ENCODE measurements at regions not wholly inside any gene's neighbourhood (a gene's known extent, or its start where the extent isn't known, plus 50 kb on each side); places are given as distances from the start of the nearest gene placed in this dataset.

DNA sequence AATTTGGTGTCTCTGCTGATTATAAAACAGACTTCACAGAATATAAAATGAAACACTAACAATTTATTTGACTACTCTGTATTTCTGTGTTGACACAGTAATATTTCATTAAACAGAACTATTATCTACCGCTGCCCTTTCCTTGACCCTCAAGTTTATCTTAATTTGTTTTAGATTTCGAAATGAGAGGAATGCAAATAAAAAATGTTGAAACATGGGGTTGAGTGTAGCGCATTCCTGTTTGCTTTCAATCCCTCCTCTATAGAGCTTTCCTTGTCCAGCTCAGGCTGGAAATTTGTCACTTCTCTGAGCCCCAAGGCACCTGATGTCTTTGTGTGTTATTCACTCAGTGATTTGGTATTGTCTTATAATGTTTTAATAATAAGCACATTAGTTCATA is 550.2 kb downstream of the ZBBX start (continued):
- TF ChIP-seq, protein P1, sequence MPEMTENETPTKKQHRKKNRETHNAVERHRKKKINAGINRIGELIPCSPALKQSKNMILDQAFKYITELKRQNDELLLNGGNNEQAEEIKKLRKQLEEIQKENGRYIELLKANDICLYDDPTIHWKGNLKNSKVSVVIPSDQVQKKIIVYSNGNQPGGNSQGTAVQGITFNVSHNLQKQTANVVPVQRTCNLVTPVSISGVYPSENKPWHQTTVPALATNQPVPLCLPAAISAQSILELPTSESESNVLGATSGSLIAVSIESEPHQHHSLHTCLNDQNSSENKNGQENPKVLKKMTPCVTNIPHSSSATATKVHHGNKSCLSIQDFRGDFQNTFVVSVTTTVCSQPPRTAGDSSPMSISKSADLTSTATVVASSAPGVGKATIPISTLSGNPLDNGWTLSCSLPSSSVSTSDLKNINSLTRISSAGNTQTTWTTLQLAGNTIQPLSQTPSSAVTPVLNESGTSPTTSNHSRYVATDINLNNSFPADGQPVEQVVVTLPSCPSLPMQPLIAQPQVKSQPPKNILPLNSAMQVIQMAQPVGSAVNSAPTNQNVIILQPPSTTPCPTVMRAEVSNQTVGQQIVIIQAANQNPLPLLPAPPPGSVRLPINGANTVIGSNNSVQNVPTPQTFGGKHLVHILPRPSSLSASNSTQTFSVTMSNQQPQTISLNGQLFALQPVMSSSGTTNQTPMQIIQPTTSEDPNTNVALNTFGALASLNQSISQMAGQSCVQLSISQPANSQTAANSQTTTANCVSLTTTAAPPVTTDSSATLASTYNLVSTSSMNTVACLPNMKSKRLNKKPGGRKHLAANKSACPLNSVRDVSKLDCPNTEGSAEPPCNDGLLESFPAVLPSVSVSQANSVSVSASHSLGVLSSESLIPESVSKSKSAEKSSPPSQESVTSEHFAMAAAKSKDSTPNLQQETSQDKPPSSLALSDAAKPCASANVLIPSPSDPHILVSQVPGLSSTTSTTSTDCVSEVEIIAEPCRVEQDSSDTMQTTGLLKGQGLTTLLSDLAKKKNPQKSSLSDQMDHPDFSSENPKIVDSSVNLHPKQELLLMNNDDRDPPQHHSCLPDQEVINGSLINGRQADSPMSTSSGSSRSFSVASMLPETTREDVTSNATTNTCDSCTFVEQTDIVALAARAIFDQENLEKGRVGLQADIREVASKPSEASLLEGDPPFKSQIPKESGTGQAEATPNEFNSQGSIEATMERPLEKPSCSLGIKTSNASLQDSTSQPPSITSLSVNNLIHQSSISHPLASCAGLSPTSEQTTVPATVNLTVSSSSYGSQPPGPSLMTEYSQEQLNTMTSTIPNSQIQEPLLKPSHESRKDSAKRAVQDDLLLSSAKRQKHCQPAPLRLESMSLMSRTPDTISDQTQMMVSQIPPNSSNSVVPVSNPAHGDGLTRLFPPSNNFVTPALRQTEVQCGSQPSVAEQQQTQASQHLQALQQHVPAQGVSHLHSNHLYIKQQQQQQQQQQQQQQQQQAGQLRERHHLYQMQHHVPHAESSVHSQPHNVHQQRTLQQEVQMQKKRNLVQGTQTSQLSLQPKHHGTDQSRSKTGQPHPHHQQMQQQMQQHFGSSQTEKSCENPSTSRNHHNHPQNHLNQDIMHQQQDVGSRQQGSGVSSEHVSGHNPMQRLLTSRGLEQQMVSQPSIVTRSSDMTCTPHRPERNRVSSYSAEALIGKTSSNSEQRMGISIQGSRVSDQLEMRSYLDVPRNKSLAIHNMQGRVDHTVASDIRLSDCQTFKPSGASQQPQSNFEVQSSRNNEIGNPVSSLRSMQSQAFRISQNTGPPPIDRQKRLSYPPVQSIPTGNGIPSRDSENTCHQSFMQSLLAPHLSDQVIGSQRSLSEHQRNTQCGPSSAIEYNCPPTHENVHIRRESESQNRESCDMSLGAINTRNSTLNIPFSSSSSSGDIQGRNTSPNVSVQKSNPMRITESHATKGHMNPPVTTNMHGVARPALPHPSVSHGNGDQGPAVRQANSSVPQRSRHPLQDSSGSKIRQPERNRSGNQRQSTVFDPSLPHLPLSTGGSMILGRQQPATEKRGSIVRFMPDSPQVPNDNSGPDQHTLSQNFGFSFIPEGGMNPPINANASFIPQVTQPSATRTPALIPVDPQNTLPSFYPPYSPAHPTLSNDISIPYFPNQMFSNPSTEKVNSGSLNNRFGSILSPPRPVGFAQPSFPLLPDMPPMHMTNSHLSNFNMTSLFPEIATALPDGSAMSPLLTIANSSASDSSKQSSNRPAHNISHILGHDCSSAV (CRISPR knock-in tag; IDR thresholded peaks at IDR 0.05; ENCODE audit: borderline replicate concordance) = no peak
- no peak for TF ChIP-seq YEATS4 (CRISPR knock-in tag; IDR thresholded peaks at IDR 0.05; ENCODE audit: borderline replicate concordance)
- TF ChIP-seq ZNF7 (CRISPR knock-in tag; IDR thresholded peaks at IDR 0.05) = no peak
- TF ChIP-seq, protein P2, sequence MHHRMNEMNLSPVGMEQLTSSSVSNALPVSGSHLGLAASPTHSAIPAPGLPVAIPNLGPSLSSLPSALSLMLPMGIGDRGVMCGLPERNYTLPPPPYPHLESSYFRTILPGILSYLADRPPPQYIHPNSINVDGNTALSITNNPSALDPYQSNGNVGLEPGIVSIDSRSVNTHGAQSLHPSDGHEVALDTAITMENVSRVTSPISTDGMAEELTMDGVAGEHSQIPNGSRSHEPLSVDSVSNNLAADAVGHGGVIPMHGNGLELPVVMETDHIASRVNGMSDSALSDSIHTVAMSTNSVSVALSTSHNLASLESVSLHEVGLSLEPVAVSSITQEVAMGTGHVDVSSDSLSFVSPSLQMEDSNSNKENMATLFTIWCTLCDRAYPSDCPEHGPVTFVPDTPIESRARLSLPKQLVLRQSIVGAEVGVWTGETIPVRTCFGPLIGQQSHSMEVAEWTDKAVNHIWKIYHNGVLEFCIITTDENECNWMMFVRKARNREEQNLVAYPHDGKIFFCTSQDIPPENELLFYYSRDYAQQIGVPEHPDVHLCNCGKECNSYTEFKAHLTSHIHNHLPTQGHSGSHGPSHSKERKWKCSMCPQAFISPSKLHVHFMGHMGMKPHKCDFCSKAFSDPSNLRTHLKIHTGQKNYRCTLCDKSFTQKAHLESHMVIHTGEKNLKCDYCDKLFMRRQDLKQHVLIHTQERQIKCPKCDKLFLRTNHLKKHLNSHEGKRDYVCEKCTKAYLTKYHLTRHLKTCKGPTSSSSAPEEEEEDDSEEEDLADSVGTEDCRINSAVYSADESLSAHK (CRISPR knock-in tag; IDR thresholded peaks at IDR 0.05; ENCODE audit: borderline replicate concordance) = no peak
- TF ChIP-seq, protein P3, sequence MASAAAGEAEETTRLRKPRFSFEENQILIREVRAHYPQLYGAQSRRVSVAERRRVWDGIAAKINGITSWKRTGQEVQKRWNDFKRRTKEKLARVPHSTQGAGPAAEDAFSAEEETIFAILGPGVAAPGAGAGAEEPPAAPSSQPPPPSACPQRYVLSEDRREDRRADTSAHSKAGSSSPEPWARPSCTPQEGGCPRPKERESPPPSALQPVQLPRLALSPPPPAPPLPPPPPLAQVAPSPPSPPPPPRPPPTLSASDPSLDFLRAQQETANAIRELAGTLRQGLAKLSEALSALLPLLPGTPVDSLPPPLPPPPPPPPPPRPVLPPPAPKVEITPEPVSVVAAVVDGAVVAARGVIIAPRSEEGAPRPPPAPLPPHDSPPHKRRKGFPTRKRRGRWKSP (CRISPR knock-in tag; IDR thresholded peaks at IDR 0.05) = peak; percentile 67; the same call in 1 of the 2 replicates
- TF ChIP-seq ZNF672 (CRISPR knock-in tag; IDR thresholded peaks at IDR 0.05) = no peak
- no peak for TF ChIP-seq NONO (IDR thresholded peaks at IDR 0.05)
- peak; percentile 65; the same call in 1 of the 2 replicates for TF ChIP-seq NONO (CRISPR knock-in tag; conservative IDR thresholded peaks at IDR 0.05)
- TF ChIP-seq ZNF879 (CRISPR knock-in tag; IDR thresholded peaks at IDR 0.05) = no peak
- TF ChIP-seq ZNF260 (CRISPR knock-in tag; IDR thresholded peaks at IDR 0.05; ENCODE audit: borderline replicate concordance, low read depth) = no peak
- no peak for TF ChIP-seq PCBP1 (IDR thresholded peaks at IDR 0.05; ENCODE audit: borderline replicate concordance, low read depth, low read length)
- no peak for TF ChIP-seq ZNF10 (CRISPR knock-in tag; IDR thresholded peaks at IDR 0.05; ENCODE audit: borderline replicate concordance, low read depth)
- TF ChIP-seq TSC22D2 (CRISPR knock-in tag; IDR thresholded peaks at IDR 0.05; ENCODE audit: borderline replicate concordance) = no peak
- TF ChIP-seq, protein P4, sequence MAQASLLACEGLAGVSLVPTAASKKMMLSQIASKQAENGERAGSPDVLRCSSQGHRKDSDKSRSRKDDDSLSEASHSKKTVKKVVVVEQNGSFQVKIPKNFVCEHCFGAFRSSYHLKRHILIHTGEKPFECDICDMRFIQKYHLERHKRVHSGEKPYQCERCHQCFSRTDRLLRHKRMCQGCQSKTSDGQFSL (CRISPR knock-in tag; IDR thresholded peaks at IDR 0.05) = no peak

Data from HepG2 (cell line).